Ureter (tissue), 1 donor: ENCODE measurements at regions not wholly inside any gene's neighbourhood (a gene's known extent, or its start where the extent isn't known, plus 50 kb on each side); places are given as distances from the start of the nearest gene placed in this dataset.

Experiments used
- DNase-seq: peaks from one replicate; pipeline ENCODE4 v3.0.0-alpha.2; 2020; ENCODE audit warnings: low spot score
- donor health status: DM: yes; HTN: yes; CAD: no.

DNA sequence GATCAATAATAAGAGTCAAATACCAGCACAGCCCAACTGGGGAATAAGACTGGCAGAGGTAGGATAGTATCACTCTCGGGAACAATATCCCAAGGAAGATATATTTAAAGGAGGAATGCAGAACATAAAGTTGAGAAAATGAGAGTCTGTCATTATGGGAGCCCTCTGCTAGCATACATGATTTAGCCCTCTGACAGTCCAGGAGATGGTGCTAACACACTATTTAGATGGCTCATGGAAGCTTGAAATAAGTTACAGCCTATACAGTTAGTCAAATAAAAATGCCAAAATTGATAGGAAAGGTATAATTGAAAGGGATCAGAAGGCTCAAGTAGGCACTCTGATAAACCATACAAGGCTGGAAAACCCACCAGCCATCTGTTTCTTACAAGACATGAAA, 201.0 kb upstream of the NEIL3 start:
- DNase-seq, result no peak

DNA sequence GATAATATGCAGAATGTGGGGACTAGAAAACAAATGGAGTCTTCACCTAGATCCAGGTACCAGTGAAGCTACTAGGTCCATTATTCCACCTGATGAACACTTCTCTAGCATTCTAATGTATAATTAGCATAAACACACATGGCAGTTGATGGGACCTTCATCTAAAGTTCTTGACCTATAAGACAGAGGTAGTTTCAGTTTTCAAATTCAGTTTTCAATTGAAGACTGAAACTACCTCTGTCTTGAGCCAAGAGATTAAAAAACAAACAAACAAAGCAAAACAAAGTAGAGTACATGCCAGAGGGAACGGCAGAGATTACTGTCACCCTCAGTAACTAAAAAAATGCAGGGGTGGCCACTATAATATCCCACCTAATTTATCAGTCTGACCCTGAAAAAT, 199.9 kb upstream of the NEIL3 start:
- no peak for DNase-seq

DNA sequence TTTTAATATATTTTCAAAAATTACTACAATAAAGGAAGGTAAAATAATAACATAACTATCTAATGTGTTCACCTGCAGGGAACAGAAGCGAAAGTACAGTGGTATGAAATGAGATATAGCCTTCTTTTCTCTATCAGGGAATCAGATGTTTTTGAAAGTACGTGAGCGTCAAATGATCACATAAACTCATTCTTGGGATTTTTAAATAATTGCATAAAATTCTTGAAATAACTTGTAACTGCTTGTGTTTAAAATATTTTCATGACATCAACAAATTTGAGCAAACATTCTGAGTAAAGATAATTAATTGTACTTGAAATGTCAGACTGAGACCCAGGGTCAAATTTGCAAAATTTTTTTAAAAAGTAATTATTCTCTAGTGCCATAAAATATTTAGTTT, 193.5 kb upstream of the NEIL3 start:
- DNase-seq, result no peak

DNA sequence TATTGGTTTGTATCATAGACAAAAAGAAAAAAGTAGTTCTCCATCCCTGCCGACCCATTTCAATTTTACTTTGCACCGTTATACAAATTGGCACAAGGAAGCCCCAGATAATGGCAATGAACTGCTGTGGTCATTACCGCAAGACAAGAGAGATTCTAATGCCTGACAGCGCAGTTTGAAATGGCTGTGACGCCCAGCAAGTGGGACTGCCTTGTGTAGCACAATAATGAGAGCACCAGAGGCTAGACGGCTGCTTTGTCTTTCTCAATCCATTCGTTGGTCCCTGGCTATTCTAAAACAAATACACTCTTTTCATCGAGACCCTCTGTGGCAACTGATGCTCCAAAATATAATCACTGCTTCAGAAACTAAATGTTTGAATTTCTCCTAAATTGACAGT, 192.4 kb upstream of the NEIL3 start:
- DNase-seq, result no peak

DNA sequence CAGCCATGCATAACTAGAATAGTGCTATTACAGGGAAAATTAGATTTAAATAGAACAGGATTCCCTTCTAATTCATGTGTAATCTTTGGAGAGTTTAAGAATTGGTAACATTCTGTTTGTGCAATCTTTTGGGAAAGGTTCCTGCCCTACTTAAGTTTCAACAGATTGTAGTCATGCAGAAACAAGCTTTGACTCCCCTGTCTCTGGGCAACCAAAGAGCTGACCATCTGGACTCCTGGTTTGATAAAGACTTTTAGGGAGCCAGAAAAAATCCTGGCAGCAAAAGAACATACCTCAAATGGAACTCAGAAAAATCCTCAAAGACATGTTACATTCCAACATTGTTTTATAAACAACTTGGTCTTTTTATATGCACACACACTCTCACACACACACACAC, 191.1 kb upstream of the NEIL3 start:
- no peak for DNase-seq

DNA sequence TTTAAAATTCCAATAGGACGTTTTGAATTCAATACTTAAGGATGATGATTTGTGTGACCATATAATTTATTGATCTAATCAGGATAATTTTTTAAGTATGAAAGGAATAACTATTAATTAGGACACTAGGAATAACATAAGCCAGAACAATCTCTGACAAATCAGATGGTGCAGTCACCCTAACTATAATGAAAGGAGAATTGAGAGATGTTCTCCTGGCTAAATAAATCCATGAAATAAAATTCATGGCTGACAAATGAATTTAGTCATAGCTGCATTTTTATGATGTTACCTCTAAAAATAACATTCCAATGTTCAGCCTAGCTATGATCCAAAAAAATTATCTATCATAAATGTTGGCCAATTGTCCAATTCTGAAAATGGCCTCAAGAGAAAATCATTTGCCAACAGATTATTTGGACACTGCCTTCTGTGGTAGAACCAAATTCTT, 190.6 kb upstream of the NEIL3 start:
- no peak for DNase-seq

DNA sequence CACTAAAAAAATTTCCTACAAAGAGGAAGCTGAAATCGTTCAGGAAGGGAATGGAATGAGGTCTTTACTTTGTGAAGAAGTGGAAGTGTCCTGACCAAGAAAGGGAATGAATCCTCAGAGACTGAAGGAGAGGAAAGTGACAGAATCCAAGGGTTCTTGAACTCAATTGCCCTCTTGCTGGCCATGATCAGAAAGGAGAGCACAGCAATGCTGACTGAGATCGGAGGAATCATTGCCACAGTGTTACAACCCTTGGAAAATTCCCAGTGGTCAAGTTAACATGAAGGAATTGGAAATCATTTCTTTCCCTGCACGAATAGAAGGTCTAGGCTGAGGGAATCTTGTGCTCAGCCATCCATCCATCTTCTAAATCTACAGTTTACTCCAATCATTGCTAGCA, 190.0 kb upstream of the NEIL3 start:
- no peak for DNase-seq

DNA sequence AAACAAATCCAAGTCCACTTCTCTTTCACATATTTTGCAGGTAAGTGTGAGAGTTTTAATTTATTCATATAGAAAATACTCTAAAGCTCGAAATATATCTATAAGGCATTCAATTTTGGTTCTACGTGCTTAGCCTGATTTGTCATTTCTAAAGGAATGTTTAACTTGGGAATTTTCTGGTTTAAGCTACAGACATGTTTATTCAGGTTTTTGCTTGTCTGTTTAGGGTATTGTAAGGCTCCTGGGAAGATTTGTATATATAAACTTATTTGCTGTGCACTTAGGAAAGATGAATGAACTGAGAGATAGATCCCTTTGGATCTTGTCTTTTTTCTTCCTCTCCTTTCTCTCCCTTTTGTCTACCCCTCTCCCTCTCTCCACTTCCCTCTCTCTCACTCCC, 185.9 kb upstream of the NEIL3 start:
- no peak for DNase-seq

DNA sequence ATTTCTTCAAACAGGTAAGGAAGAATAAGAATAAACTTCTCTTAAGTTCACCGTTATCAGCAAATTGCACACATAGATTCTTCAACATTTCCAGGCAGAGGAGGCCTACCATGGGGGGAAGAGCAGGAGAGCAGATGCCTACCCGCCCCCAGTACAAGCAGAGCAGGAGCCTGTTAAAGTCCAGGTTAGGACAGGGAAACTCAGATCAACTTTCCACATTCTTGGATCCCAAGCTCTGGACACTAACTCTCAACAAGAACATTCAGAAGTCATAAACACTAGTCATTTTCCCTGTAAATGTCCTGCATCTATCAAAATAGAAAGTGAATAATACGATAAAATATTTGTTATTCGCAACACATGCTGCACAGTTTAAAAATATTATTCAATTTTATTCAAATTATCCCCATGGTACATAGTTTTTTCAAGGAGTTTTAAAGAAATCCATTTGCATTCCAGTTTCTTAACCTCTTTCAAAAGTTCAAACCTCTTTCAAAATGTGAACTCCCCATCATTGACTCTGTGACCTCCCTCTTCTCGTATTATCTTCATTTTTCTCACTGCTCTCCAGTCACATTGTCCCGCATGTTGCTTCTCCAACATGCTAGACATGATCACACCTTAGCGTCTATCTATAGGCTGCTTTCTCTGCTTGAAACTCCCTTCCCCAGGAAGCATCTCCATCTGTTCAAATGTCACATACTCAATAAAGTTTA, 185.2 kb upstream of the NEIL3 start:
- no peak for DNase-seq

DNA sequence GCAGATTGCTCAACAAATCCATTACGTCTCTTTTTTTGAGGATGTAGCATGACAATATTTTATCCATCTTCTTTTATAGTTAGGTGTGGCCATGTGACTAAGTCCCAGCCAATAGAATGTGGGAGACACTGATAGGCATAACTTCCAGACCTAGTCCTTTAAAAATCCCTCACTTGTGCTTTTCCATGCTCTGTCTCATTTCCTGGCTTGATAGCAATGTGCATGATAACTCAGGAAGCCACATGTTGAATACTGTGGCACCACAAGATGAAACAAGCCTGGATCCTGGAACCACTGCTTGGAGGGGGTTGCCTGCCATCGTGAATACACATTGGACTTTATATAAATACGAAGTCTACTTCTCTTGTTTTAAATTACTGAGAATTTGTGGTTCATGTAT, 184.0 kb upstream of the NEIL3 start:
- DNase-seq, result no peak

DNA sequence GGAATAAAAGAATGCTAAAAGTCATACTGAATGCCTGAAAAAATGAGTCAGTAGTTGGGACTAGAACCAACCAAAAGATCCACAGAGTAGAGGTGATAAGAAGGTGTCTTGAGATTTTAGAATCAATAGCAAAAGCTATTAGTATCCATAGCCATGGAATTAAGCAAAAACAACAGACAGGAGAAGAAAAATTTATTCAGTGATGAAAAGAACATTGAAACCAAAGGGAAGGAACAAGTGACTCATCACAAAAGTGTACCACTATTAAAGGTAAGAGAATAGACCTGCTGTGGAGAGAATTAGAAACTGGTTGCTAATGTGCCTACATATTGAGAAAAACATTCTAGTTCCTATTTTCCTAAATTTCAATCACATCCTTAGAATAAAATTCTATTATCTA, 182.0 kb upstream of the NEIL3 start:
- no peak for DNase-seq

DNA sequence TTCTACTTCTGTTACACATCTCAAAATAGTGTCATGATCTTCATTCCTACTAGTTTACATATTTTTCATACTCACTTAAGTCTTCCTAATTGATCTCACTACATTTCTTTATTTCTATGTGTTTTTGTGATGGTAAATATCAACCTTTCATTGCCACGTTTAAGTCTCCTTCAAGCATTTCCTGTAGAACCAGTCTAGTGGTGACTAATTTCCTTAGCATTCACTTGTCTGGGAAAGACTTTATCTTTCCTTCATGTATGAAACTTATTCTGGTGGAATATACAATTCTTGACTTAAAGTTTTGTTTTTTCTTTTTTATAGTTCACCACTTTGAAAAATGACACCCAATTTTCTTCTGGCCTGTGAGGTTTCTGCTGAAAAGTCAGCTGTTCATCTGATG, 181.4 kb upstream of the NEIL3 start:
- no peak for DNase-seq

DNA sequence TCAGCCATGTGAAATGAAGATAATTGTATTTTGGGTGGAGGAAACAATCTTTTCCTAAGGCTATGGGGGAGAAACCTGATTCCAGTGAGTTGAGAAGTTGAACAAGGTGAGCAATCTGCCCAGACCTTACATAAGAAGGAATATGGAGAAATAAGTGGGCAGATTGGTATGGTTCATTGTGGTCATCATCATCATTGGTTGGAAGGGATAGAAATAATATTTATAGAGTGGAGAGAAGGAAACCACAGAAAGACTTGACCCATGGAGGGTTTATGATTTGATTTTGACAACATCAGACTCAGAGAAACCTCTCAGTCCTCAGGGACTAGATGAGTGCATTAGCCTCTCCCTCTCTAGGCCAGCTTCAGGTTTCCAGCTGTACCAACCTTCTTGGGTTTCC, 177.9 kb upstream of the NEIL3 start:
- DNase-seq, result no peak

DNA sequence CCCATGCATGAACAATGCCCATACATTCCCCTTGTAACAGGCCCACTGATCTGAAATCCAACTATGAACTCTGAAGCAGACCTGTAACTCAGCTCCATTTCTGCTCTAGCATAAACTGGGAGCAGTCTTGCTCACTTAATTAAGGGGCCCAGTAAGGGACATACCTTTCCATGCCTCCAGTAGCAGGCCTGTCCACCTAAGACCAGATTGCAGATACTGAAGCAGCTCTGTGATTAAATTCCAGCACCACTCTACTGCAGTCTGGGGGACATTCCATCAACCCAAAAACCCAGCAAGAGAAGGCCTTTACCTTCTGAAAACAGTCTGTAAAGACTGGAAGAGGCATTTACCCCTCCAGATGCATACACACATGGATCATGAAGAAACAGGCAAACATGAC, 162.0 kb upstream of the NEIL3 start:
- DNase-seq, result no peak

DNA sequence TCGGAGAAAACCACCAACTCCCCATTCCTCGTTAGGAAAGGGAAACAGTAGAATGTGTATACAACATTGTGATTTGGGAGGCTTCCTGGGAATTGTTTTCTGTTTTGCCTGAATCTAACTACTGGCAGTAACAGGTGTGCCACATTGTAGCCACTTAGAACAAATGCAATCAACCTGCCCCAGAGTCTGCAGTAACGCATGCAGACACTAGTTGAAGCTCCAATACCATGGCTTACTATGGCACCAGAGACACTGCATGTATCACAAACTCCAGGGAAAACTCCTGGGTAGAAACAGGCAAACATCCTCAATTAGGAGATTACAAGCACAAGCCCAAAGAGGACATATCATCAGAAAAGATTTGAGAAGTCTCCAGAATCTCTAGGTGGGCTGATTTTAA, 154.2 kb upstream of the NEIL3 start:
- DNase-seq, result no peak

DNA sequence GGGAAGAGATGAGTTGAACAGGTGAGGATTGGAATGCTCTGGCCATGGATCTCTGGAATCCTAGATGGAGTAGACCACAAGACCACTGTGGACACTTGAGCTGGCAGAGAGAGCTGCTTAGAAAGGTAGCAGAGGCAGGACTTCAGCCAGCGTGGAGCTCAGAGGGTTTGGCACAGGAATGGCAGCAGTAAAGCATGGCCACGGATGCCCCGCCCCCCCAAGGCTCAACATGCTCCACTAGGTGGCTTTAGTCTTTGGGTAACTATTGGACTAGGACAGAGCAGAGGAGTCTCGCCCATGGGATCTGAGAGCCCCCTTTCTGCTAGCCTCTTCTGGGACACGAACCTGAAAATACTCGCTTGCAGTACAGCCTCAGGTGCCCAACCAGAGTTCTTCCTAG, 150.1 kb upstream of the NEIL3 start:
- no peak for DNase-seq

DNA sequence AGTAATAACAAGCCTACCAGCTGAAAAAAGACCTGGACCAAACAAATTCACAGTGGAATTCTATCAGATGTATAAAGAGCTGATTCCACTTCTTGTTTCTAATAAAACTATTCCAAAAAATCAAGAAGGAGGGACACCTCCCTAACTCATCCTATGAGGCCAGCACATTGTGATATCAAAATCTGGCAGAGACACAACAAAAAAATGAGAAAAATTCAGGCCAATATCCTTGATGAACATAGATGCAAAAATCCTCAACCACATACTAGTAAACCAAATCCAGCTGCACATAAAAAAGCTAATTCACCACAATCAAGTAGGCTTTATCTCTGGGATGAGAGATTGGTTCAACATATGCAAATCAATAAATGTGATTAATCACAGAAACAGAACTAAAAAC, 147.9 kb upstream of the NEIL3 start:
- DNase-seq, result no peak

DNA sequence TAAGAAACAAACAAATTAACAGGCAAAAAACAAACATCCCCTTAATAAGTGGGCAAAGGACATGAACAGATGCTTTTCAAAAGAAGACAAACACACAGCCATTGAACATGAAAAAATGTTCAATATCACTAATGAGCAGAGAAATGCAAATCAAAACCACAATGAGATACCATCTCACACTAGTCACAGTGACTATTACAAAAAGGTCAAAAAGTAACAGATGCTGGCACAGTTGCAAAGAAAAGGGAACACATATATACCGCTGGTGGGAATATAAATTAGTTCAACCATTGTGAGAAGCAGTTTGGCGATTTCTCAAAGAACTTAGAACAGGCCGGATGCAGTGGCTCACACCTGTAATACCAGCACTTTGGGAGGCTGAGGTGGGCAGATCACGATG, 146.1 kb upstream of the NEIL3 start:
- DNase-seq, result no peak

DNA sequence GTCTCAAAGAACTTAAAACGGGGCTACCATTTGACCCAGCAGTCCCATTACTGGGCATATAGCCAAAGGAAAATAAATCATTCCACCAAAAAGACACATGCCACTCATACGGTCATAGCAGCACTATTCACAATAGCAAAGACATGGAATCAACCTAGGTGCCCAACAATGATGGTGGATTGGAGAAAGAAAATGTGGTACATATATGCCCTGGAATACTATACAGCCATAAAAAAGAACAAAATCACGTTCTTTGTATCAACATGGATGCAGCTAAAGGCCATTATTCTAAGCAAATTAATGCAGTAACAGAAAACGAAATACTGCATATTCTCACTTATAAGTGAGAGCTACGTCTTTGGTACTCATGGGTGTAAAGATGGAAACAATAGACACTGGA, 138.1 kb upstream of the NEIL3 start:
- no peak for DNase-seq

DNA sequence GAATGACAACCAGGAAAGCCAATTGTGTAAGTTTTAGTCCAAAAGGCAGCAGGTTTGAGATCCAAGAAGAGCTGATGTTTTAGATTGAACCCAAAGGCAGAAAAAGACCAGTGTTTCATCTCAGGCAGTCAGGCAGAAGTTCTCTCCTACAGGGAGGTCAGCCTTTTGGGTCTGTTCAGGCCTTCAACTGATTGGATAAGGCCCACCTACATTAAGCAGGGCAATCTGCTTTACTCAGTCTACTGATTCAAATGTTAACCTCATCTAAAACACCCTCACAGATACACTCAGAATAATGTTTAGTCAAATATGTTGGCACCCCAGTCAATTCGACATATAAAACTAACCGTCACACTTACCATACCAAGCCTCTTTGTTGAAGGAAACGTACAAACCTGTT, 134.2 kb upstream of the NEIL3 start:
- DNase-seq, result no peak

DNA sequence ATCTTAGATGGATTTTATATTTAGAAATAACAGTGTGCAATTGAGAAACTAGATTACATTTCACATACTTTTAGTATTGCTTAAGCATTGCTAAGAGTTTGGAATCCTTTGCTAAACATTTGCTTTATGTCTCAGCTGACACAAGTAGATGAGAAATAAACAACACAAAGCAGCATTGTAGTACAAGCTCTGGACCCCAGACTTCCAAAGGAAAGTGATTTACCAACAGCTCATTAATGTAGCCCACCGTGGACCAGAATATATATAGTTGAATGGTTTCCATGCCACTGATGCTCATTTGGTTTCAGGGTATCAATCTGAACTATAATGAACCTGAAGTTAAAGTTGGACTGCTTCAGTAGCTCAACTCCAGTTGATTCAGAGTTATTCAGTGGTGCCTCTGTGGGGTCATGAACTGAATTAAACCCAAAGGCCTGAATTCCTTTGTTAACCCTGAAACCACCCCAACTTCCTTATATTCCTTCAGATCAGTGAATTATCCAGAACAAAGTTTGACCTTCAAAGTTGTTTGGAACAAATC, 132.1 kb upstream of the NEIL3 start:
- DNase-seq, result no peak

DNA sequence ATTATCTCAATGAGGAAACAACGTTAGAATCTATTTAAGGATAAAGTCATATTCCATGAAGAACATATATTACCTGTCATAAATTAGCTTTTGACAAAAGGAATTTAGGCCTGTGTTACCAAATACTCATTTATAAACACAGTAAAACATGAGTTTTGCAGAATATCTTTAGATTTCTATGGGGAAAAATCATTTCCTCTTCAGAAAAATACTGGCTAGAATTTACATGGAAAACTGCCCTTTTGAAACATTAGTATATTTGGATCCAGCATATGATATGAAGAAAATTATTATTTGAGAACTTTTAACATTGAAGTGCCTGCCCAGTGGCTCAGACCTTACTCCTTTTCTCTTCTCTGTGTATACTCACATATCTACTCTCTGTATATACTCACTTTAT, 131.4 kb upstream of the NEIL3 start:
- DNase-seq, result no peak

DNA sequence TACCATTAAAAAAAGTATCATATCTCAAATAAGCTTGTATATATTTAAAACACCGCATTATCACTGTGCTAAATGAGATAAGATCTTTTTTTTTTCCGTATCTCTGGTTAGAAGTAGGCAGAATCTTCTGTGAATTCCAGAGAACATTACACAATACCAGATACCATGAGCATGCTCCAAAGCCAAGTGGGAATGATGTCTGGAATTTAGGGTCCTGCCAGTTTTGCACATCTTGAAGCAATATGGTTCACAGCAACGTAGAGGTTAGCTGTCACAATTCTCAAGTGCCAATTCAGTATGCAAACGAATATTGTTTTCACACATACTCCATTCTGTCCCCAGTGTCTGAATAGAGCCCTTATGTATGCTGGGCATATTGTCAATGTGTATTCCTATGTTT, 127.5 kb upstream of the NEIL3 start:
- no peak for DNase-seq

DNA sequence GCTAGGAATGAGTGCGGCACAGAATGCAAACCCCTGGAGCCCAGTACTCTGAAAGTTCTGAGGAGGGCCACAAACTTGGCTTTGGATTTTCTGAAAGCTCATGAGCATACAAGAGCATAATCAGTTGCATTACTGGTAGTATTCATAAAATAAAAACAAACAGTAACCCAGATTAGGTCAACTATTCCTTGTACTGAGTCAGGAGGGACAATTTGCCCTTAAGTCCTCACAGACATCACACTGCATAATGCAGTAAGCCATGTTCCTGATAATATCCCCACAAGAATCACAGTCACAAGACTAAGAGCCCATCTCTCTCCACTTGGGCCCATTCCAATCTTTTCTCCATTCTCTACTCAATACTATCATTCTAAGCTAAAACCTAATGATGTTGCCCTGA, 126.9 kb upstream of the NEIL3 start:
- DNase-seq, result no peak
